Astrocyte (in vitro differentiated cells and primary cell): ENCODE measurements at regions not wholly inside any gene's neighbourhood (a gene's known extent, or its start where the extent isn't known, plus 50 kb on each side); places are given as distances from the start of the nearest gene placed in this dataset.

Source experiments
- CTCF ChIP-seq: IDR thresholded peaks from 2 replicates; pipeline ENCODE4 v1.5.1; 2011; ENCODE audit warnings: low read depth, mild to moderate bottlenecking, inconsistent platforms, low read length, moderate library complexity; ENCODE audit not compliant: insufficient read depth
- EZH2 ChIP-seq: IDR thresholded peaks from 2 replicates; pipeline ENCODE4 v1.6.1; 2012; ENCODE audit warnings: mild to moderate bottlenecking, low read length, inconsistent platforms; ENCODE audit not compliant: insufficient read depth

- no peak for TF ChIP-seq CTCF
- no peak for TF ChIP-seq EZH2
These were observed 610.7 kb downstream of the JRKL start for GRCh38 chr11:97000481-97000880.
